H9 (cell line): ENCODE measurements at regions not wholly inside any gene's neighbourhood (a gene's known extent, or its start where the extent isn't known, plus 50 kb on each side); places are given as distances from the start of the nearest gene placed in this dataset.

Source experiments
- DNase-seq: peaks from one replicate; pipeline ENCODE4 v3.0.0-alpha.2; 2017
- H2AFZ ChIP-seq: one replicate; pipeline ENCODE4 v1.6.1; 2013; ENCODE audit warnings: mild to moderate bottlenecking, low read length, control low read depth, moderate library complexity
- H2AK5ac ChIP-seq: 2 replicates; pipeline ENCODE4 v1.6.1; 2013; ENCODE audit warnings: low read length, control low read depth, mixed read lengths; ENCODE audit not compliant: insufficient read length
- H2BK120ac ChIP-seq: one replicate; pipeline ENCODE4 v1.6.1; 2013; ENCODE audit warnings: low read depth, mild to moderate bottlenecking, low read length, control low read depth, inconsistent platforms; ENCODE audit not compliant: poor library complexity, severe bottlenecking
- H2BK12ac ChIP-seq: 2 replicates; pipeline ENCODE4 v1.6.1; 2013; ENCODE audit warnings: low read length, control low read depth, mixed read lengths, low read depth; ENCODE audit not compliant: insufficient read length
- H2BK15ac ChIP-seq: 2 replicates; pipeline ENCODE4 v1.6.1; 2013; ENCODE audit warnings: low read depth, low read length, control low read depth
- H2BK20ac ChIP-seq: one replicate; pipeline ENCODE4 v1.6.1; 2013; ENCODE audit warnings: low read depth, mild to moderate bottlenecking, low read length, control low read depth, inconsistent platforms; ENCODE audit not compliant: poor library complexity, severe bottlenecking
- H2BK5ac ChIP-seq: 2 replicates; pipeline ENCODE4 v1.6.1; 2013; ENCODE audit warnings: low read length, control low read depth, mixed read lengths; ENCODE audit not compliant: insufficient read length
- H3K14ac ChIP-seq: 2 replicates; pipeline ENCODE4 v1.6.1; 2013; ENCODE audit warnings: low read length, control low read depth; ENCODE audit not compliant: insufficient read depth
- H3K18ac ChIP-seq: 2 replicates; pipeline ENCODE4 v1.6.1; 2013; ENCODE audit warnings: low read depth, mild to moderate bottlenecking, mixed read lengths, low read length, control low read depth; ENCODE audit not compliant: insufficient read length
- H3K23ac ChIP-seq: 2 replicates; pipeline ENCODE4 v1.6.1; 2013; ENCODE audit warnings: low read length, control low read depth, mixed read lengths, low read depth; ENCODE audit not compliant: insufficient read length
- H3K23me2 ChIP-seq: 2 replicates; pipeline ENCODE4 v1.6.1; 2013; ENCODE audit warnings: low read depth, mild to moderate bottlenecking, mixed read lengths, low read length, control low read depth; ENCODE audit not compliant: insufficient read length, poor library complexity, severe bottlenecking
- H3K27ac ChIP-seq: 2 replicates; pipeline ENCODE4 v1.5.1; 2013; ENCODE audit warnings: low read length, control low read depth, mixed read lengths, low read depth; ENCODE audit not compliant: insufficient read length
- H3K27me3 ChIP-seq: 2 replicates; pipeline ENCODE4 v1.6.1; 2013; ENCODE audit warnings: low read length, control low read depth, inconsistent platforms; ENCODE audit not compliant: insufficient read depth
- H3K4ac ChIP-seq: 2 replicates; pipeline ENCODE4 v1.6.1; 2013; ENCODE audit warnings: low read depth, mild to moderate bottlenecking, control low read depth, inconsistent platforms, low read length, moderate library complexity
- H3K4me1 ChIP-seq: 2 replicates; pipeline ENCODE4 v1.6.1; 2013; ENCODE audit warnings: low read length, control low read depth, inconsistent platforms; ENCODE audit not compliant: insufficient read depth
- H3K4me2 ChIP-seq: 2 replicates; pipeline ENCODE4 v1.6.1; 2013; ENCODE audit warnings: low read length, control low read depth, mixed read lengths; ENCODE audit not compliant: insufficient read length, insufficient read depth
- H3K56ac ChIP-seq: 2 replicates; pipeline ENCODE4 v1.6.1; 2013; ENCODE audit warnings: low read depth, mild to moderate bottlenecking, mixed read lengths, low read length, control low read depth; ENCODE audit not compliant: insufficient read length
- H3K79me1 ChIP-seq: 2 replicates; pipeline ENCODE4 v1.6.1; 2013; ENCODE audit warnings: low read depth, mild to moderate bottlenecking, moderate library complexity, low read length, control low read depth, inconsistent platforms; ENCODE audit not compliant: insufficient read depth, poor library complexity, severe bottlenecking
- H3K79me2 ChIP-seq: 2 replicates; pipeline ENCODE4 v1.6.1; 2013; ENCODE audit warnings: low read length, control low read depth, inconsistent platforms; ENCODE audit not compliant: insufficient read depth
- H3K9ac ChIP-seq: 2 replicates; pipeline ENCODE4 v1.6.1; 2013; ENCODE audit warnings: low read length, control low read depth, mixed read lengths; ENCODE audit not compliant: insufficient read length; ENCODE audit errors: extremely low read depth
- H3K9me3 ChIP-seq: one replicate; pipeline ENCODE4 v1.6.1; 2013; ENCODE audit warnings: low read depth, low read length, inconsistent platforms; ENCODE audit not compliant: control insufficient read depth
- H3T11ph ChIP-seq: one replicate; pipeline ENCODE4 v1.6.1; 2013; ENCODE audit warnings: mild to moderate bottlenecking, low read length, control low read depth, inconsistent platforms
- H4K20me1 ChIP-seq: one replicate; pipeline ENCODE4 v1.6.1; 2013; ENCODE audit not compliant: control insufficient read depth, insufficient read length, insufficient read depth
- H4K5ac ChIP-seq: 2 replicates; pipeline ENCODE4 v1.6.1; 2013; ENCODE audit warnings: low read depth, mild to moderate bottlenecking, mixed read lengths, low read length, control low read depth; ENCODE audit not compliant: insufficient read length
- H4K8ac ChIP-seq: replicated peaks from 2 replicates; pipeline ENCODE4 v1.6.1; 2013; ENCODE audit warnings: low read length, control low read depth, mixed read lengths, low read depth; ENCODE audit not compliant: insufficient read length
- H4K91ac ChIP-seq: 2 replicates; pipeline ENCODE4 v1.6.1; 2013; ENCODE audit warnings: low read depth, mild to moderate bottlenecking, moderate library complexity, mixed read lengths, low read length, control low read depth; ENCODE audit not compliant: insufficient read length
- H3K27ac Mint-ChIP-seq, 3 experiments: 2 replicates in 2 of 3; 3 replicates in 1 of 3; pipeline ENCODE4 v1.8.0; 2020 to 2021; ENCODE audit warnings: mixed read lengths in 3 of 3, mild to moderate bottlenecking in 1 of 3, moderate library complexity in 1 of 3
- H3K27me3 Mint-ChIP-seq: 2 replicates; pipeline ENCODE4 v1.8.0; 2021; ENCODE audit warnings: low read depth, mild to moderate bottlenecking, moderate library complexity, mixed read lengths
- H3K36me3 Mint-ChIP-seq, 3 experiments: 2 replicates in 2 of 3; 3 replicates in 1 of 3; pipeline ENCODE4 v1.8.0; 2020 to 2021; ENCODE audit warnings: low read depth in 3 of 3, mixed read lengths in 3 of 3; ENCODE audit not compliant: insufficient read depth in 1 of 3
- H3K4me1 Mint-ChIP-seq, 2 experiments: 2 replicates each; pipeline ENCODE4 v1.8.0; 2020; ENCODE audit warnings: mixed read lengths in 2 of 2
- H3K4me3 Mint-ChIP-seq, 2 experiments: 2 replicates in 1 of 2; 3 replicates in 1 of 2; pipeline ENCODE4 v1.8.0; 2020 to 2021; ENCODE audit warnings: mild to moderate bottlenecking in 2 of 2, mixed read lengths in 2 of 2, moderate library complexity in 1 of 2
- H3K9me3 Mint-ChIP-seq, 2 experiments: 2 replicates in 1 of 2; 3 replicates in 1 of 2; pipeline ENCODE4 v1.8.0; 2020; ENCODE audit warnings: mild to moderate bottlenecking in 2 of 2, mixed read lengths in 2 of 2, moderate library complexity in 1 of 2
- CTCF ChIP-seq: fragments of 200-600 bp; sonication (generic); conservative IDR thresholded peaks from 3 replicates; pipeline ENCODE4 v1.8.0; 2021; ENCODE audit warnings: antibody characterized with exemption, mild to moderate bottlenecking

GRCh38 chr4:36624030-36624429 is 342.6 kb downstream of the DTHD1 start:
- no peak for TF ChIP-seq CTCF
- Histone ChIP-seq H4K91ac (no peak overlapping the region), H3K79me1 (no peaks in the 10 kb centered on the region), H3K27me3 (no peaks in the 10 kb centered on the region), H3K9ac (no peak overlapping the region), H3K4me2 (no peak overlapping the region), H3K4ac (no peak overlapping the region), H3K14ac (no peak overlapping the region), H4K5ac (no peak overlapping the region), H3T11ph (no peak overlapping the region), H3K23me2 (no peaks in the 10 kb centered on the region), H2BK5ac (no peak overlapping the region), H2AFZ (no peak overlapping the region), H2AK5ac (no peak overlapping the region), H2BK20ac (no peak overlapping the region), H2BK15ac (no peak overlapping the region), H4K20me1 (no peaks in the 10 kb centered on the region), H3K18ac (no peak overlapping the region), H2BK120ac (no peak overlapping the region), H3K23ac (no peak overlapping the region), H2BK12ac (no peak overlapping the region), H3K9me3 (no peaks in the 10 kb centered on the region), H3K27ac (no peak overlapping the region), H3K4me1 (no peaks in the 10 kb centered on the region), H4K8ac (no peak overlapping the region), H3K56ac (no peak overlapping the region), H3K79me2 (no peaks in the 10 kb centered on the region)
- DNase-seq, result no peak
- Mint-ChIP-seq H3K4me3 (no peak overlapping the region), H3K36me3 (no peaks in the 10 kb centered on the region; a peak in 1 of 7 replicates), H3K9me3 (peaks cover 4 to 6% of the 10 kb centered on the region in 2 experiments; a peak in 2 of 5 replicates), H3K4me1 (no peaks in the 10 kb centered on the region), H3K27ac (no peak overlapping the region), H3K27me3 (no peaks in the 10 kb centered on the region)
